Neural cell (in vitro differentiated cells): ENCODE measurements at regions not wholly inside any gene's neighbourhood (a gene's known extent, or its start where the extent isn't known, plus 50 kb on each side); places are given as distances from the start of the nearest gene placed in this dataset.

ENCODE experiments used
- H2AFZ ChIP-seq: fragments of 200-600, 300-800 bp; sonication (generic), shearing (Covaris generic); 2 replicates; pipeline ENCODE4 v1.6.0; 2014; ENCODE audit warnings: low read depth, mild to moderate bottlenecking, antibody characterized with exemption, low read length, moderate library complexity
- H3F3A ChIP-seq: fragments of 200-600 bp; shearing (Covaris generic); 2 replicates; pipeline ENCODE4 v1.6.1; 2016; ENCODE audit warnings: mild to moderate bottlenecking, moderate library complexity, mixed read lengths, antibody characterized with exemption, low read length; ENCODE audit not compliant: insufficient read depth, poor library complexity, severe bottlenecking
- H3K27ac ChIP-seq: fragments of 200-600, 300-800 bp; sonication (generic), shearing (Covaris generic); 2 replicates; pipeline ENCODE4 v1.5.1; 2014; ENCODE audit warnings: mild to moderate bottlenecking, low read length, moderate library complexity
- H3K27me3 ChIP-seq: fragments of 300-800, 200-600 bp; sonication (generic), shearing (Covaris generic); 2 replicates; pipeline ENCODE4 v1.6.0; 2014; ENCODE audit warnings: mild to moderate bottlenecking, low read depth, low read length, moderate library complexity; ENCODE audit not compliant: insufficient read depth
- H3K36me3 ChIP-seq: fragments of 300-800, 200-600 bp; sonication (generic), shearing (Covaris generic); 2 replicates; pipeline ENCODE4 v1.5.1; 2014; ENCODE audit warnings: mild to moderate bottlenecking, antibody characterized with exemption, low read length, moderate library complexity; ENCODE audit not compliant: insufficient read depth
- H3K4me2 ChIP-seq: fragments of 300-800, 200-600 bp; sonication (generic), shearing (Covaris generic); 2 replicates; pipeline ENCODE4 v1.6.0; 2014; ENCODE audit warnings: mild to moderate bottlenecking, low read length
- H3K4me3 ChIP-seq: fragments of 300-800, 200-600 bp; sonication (generic), shearing (Covaris generic); 2 replicates; pipeline ENCODE4 v1.5.1; 2014; ENCODE audit warnings: mild to moderate bottlenecking, low read length, moderate library complexity
- H3K79me2 ChIP-seq: fragments of 200-600 bp; shearing (Covaris generic); replicated peaks from 2 replicates; pipeline ENCODE4 v1.6.0; 2014; ENCODE audit warnings: mild to moderate bottlenecking, low read length, moderate library complexity; ENCODE audit not compliant: insufficient read depth
- H3K9ac ChIP-seq: fragments of 300-800, 200-600 bp; sonication (generic), shearing (Covaris generic); 2 replicates; pipeline ENCODE4 v1.6.1; 2016; ENCODE audit warnings: mild to moderate bottlenecking, low read length, mixed read lengths
- H3K9me2 ChIP-seq: fragments of 200-600 bp; shearing (Covaris generic); 2 replicates; pipeline ENCODE4 v1.6.1; 2016; ENCODE audit warnings: mild to moderate bottlenecking, low read length, mixed read lengths; ENCODE audit not compliant: insufficient read depth
- H3K9me3 ChIP-seq: fragments of 200-600, 300-800 bp; sonication (generic), shearing (Covaris generic); 2 replicates; pipeline ENCODE4 v1.6.1; 2016; ENCODE audit warnings: mild to moderate bottlenecking, mixed run types, low read length, moderate library complexity, mixed read lengths
- H4K20me1 ChIP-seq: fragments of 200-600 bp; shearing (Covaris generic); 2 replicates; pipeline ENCODE4 v1.6.1; 2016; ENCODE audit warnings: mild to moderate bottlenecking, mixed run types; ENCODE audit not compliant: insufficient read depth
- EP300 ChIP-seq: fragments of 450-650 bp; conservative IDR thresholded peaks from 2 replicates; pipeline ENCODE4 v1.6.1; 2014; ENCODE audit warnings: antibody characterized with exemption, mild to moderate bottlenecking, moderate library complexity; ENCODE audit not compliant: poor library complexity, severe bottlenecking
- EZH2 ChIP-seq: fragments of 200-600, 300-800 bp; shearing (Covaris generic), sonication (generic); IDR thresholded peaks from 2 replicates; pipeline ENCODE4 v1.6.1; 2014; ENCODE audit warnings: antibody characterized with exemption, low read length, borderline replicate concordance, mild to moderate bottlenecking; ENCODE audit not compliant: insufficient read depth, poor library complexity, severe bottlenecking
- MXI1 ChIP-seq: fragments of 450-650 bp; conservative IDR thresholded peaks from 2 replicates; pipeline ENCODE4 v1.6.1; 2014; ENCODE audit warnings: antibody characterized with exemption, mild to moderate bottlenecking; ENCODE audit not compliant: poor library complexity, severe bottlenecking
- POLR2AphosphoS5 ChIP-seq: IDR thresholded peaks from 2 replicates; pipeline ENCODE4 v1.6.1; 2012
- RAD21 ChIP-seq: fragments of 450-650 bp; conservative IDR thresholded peaks from 2 replicates; pipeline ENCODE4 v1.6.1; 2014; ENCODE audit warnings: antibody characterized with exemption, mild to moderate bottlenecking, moderate library complexity
- SMC3 ChIP-seq: fragments of 450-650 bp; conservative IDR thresholded peaks from 2 replicates; pipeline ENCODE4 v1.6.1; 2014; ENCODE audit warnings: antibody characterized with exemption, mild to moderate bottlenecking, moderate library complexity; ENCODE audit not compliant: poor library complexity
- TAF1 ChIP-seq: IDR thresholded peaks from 2 replicates; pipeline ENCODE4 v1.6.1; 2012; ENCODE audit warnings: low read depth
- TF ChIP-seq, protein P1 (sequence below): IDR thresholded peaks from 2 replicates; pipeline ENCODE4 v1.6.1; 2012; ENCODE audit warnings: borderline replicate concordance
- TF ChIP-seq, protein P2 (sequence below): fragments of 450-650 bp; IDR thresholded peaks from 2 replicates; pipeline ENCODE4 v1.5.1; 2014; ENCODE audit warnings: antibody characterized with exemption, mild to moderate bottlenecking, moderate library complexity; ENCODE audit not compliant: poor library complexity, severe bottlenecking

DNA sequence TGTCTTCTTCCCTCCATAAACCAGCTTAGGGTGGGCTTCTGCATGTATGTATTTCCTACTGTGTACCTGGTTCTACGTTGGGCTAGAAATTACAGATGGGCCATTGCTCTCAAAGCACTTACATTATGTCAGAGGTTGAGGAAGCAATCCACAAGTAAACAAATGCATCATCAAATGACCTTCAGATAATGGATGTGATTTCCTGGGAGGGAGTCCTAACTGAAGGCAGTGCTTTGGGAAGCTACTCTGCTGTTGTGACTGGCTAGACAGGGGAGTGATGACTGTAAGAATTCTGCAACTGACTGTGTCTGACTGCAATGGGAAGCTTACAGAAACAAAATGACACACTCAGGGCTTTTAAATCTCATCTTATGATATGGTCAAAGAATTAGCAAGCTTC lies 71.0 kb upstream of the PRR23E start:
- Histone ChIP-seq H3K4me2 (no peak overlapping the region), H2AFZ (no peak overlapping the region), H3K9me3 (no peaks in the 10 kb centered on the region), H3F3A (no peaks in the 10 kb centered on the region), H3K9ac (no peak overlapping the region), H3K79me2 (no peaks in the 10 kb centered on the region), H3K9me2 (no peaks in the 10 kb centered on the region), H3K27ac (no peak overlapping the region), H3K27me3 (no peaks in the 10 kb centered on the region), H3K36me3 (no peaks in the 10 kb centered on the region), H4K20me1 (no peaks in the 10 kb centered on the region), H3K4me3 (no peak overlapping the region)
- TF ChIP-seq MXI1: no peak
- peak; percentile 12 for TF ChIP-seq EP300

- no peak overlapping the region for H2AFZ ChIP-seq
- no peaks in the 10 kb centered on the region for H3K9me3 ChIP-seq
- no peak overlapping the region for H3K9ac ChIP-seq
- H4K20me1 ChIP-seq: no peaks in the 10 kb centered on the region
- no peak overlapping the region for H3K4me3 ChIP-seq
- no peaks in the 10 kb centered on the region for H3K9me2 ChIP-seq
- H3K4me2 ChIP-seq: no peak overlapping the region
- TF ChIP-seq MXI1: no peak
- no peak for TF ChIP-seq SMC3
- TF ChIP-seq EP300: no peak
- TF ChIP-seq POLR2AphosphoS5: no peak
- TF ChIP-seq TAF1: no peak
- TF ChIP-seq RAD21: no peak
- no peak for TF ChIP-seq EZH2
- TF ChIP-seq, protein P1, sequence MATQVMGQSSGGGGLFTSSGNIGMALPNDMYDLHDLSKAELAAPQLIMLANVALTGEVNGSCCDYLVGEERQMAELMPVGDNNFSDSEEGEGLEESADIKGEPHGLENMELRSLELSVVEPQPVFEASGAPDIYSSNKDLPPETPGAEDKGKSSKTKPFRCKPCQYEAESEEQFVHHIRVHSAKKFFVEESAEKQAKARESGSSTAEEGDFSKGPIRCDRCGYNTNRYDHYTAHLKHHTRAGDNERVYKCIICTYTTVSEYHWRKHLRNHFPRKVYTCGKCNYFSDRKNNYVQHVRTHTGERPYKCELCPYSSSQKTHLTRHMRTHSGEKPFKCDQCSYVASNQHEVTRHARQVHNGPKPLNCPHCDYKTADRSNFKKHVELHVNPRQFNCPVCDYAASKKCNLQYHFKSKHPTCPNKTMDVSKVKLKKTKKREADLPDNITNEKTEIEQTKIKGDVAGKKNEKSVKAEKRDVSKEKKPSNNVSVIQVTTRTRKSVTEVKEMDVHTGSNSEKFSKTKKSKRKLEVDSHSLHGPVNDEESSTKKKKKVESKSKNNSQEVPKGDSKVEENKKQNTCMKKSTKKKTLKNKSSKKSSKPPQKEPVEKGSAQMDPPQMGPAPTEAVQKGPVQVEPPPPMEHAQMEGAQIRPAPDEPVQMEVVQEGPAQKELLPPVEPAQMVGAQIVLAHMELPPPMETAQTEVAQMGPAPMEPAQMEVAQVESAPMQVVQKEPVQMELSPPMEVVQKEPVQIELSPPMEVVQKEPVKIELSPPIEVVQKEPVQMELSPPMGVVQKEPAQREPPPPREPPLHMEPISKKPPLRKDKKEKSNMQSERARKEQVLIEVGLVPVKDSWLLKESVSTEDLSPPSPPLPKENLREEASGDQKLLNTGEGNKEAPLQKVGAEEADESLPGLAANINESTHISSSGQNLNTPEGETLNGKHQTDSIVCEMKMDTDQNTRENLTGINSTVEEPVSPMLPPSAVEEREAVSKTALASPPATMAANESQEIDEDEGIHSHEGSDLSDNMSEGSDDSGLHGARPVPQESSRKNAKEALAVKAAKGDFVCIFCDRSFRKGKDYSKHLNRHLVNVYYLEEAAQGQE: no peak
- TF ChIP-seq, protein P2, sequence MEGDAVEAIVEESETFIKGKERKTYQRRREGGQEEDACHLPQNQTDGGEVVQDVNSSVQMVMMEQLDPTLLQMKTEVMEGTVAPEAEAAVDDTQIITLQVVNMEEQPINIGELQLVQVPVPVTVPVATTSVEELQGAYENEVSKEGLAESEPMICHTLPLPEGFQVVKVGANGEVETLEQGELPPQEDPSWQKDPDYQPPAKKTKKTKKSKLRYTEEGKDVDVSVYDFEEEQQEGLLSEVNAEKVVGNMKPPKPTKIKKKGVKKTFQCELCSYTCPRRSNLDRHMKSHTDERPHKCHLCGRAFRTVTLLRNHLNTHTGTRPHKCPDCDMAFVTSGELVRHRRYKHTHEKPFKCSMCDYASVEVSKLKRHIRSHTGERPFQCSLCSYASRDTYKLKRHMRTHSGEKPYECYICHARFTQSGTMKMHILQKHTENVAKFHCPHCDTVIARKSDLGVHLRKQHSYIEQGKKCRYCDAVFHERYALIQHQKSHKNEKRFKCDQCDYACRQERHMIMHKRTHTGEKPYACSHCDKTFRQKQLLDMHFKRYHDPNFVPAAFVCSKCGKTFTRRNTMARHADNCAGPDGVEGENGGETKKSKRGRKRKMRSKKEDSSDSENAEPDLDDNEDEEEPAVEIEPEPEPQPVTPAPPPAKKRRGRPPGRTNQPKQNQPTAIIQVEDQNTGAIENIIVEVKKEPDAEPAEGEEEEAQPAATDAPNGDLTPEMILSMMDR: no peak
- H3K79me2 ChIP-seq: no peaks in the 10 kb centered on the region
- H3K27ac ChIP-seq: no peak overlapping the region
- no peaks in the 10 kb centered on the region for H3K36me3 ChIP-seq
- H3F3A ChIP-seq: no peaks in the 10 kb centered on the region
- no peaks in the 10 kb centered on the region for H3K27me3 ChIP-seq
Observed at GRCh38 chr3:127123533-127123932, 69.4 kb upstream of the PRR23E start.

DNA sequence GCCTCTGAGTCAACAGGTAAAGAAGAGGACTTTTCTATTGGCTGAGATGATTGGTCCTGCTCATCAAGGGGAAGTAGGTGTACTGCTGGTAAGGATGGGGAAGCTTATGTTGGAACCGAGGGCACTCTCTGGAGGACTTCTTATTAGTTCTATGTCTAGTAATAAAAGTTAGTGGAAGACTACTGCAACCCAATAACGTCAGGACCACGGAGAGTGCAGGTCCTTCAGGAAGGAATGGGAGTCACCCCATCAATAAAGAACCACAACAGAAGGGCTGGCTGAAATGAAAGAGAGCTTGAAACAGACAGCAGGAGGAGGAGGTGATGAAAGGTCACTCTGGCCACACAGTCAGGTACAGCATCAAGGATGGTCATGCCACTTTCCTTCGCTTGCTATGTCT lies 68.8 kb upstream of the PRR23E start:
- H3K9me2 ChIP-seq: no peaks in the 10 kb centered on the region

More for the DNA sequence above, 68.8 kb upstream of the PRR23E start:
- Histone ChIP-seq H3K4me2 (no peak overlapping the region), H3K27ac (no peak overlapping the region), H3K79me2 (no peaks in the 10 kb centered on the region), H3K4me3 (no peak overlapping the region), H3K36me3 (no peaks in the 10 kb centered on the region), H3K27me3 (no peaks in the 10 kb centered on the region), H2AFZ (no peak overlapping the region), H4K20me1 (no peaks in the 10 kb centered on the region), H3K9ac (no peak overlapping the region), H3K9me3 (no peaks in the 10 kb centered on the region), H3F3A (no peaks in the 10 kb centered on the region)
- TF ChIP-seq, protein P1: no peak
- TF ChIP-seq RAD21 (no peak), EZH2 (no peak), POLR2AphosphoS5 (no peak)
- TF ChIP-seq, protein P2: no peak
